HPDE6-E6E7 (cell line): ENCODE measurements at regions not wholly inside any gene's neighbourhood (a gene's known extent, or its start where the extent isn't known, plus 50 kb on each side); places are given as distances from the start of the nearest gene placed in this dataset.
"Not testable (repeated sequence)": the region's sequence is repeated elsewhere in the genome, so short reads cannot be mapped to it uniquely, and the experiment has no call there.

Experiments used
- DNase-seq: peaks from one replicate; pipeline ENCODE4 v3.0.0; 2011; ENCODE audit warnings: missing footprints; ENCODE audit errors: extremely low spot score

GRCh38 chr5:9733486-9733885 is 103.3 kb upstream of the TAS2R1 start:
- no peak for DNase-seq

GRCh38 chr5:9731159-9731558 is 101.0 kb upstream of the TAS2R1 start:
- no peak for DNase-seq

- DNase-seq = no peak
Observed at GRCh38 chr5:9728261-9728660, 98.1 kb upstream of the TAS2R1 start.

GRCh38 chr5:9726931-9727330 is 96.8 kb upstream of the TAS2R1 start:
- DNase-seq = no peak

- not testable (repeated sequence) for DNase-seq
Observed at GRCh38 chr5:9725265-9725664, 95.1 kb upstream of the TAS2R1 start.

GRCh38 chr5:9724707-9725106 is 94.6 kb upstream of the TAS2R1 start:
- no peak for DNase-seq

- no peak for DNase-seq
Observed at GRCh38 chr5:9722601-9723180, 92.5 kb upstream of the TAS2R1 start.

- DNase-seq = no peak
Observed at GRCh38 chr5:9721161-9721560, 91.0 kb upstream of the TAS2R1 start.

GRCh38 chr5:9720361-9720760 is 90.2 kb upstream of the TAS2R1 start:
- no peak for DNase-seq

- DNase-seq = peak; percentile 29
Observed at GRCh38 chr5:9716838-9717281, 86.7 kb upstream of the TAS2R1 start.

GRCh38 chr5:9715891-9716335 is 85.8 kb upstream of the TAS2R1 start:
- DNase-seq = no peak

- no peak for DNase-seq
Observed at GRCh38 chr5:9713959-9714586, 83.9 kb upstream of the TAS2R1 start.

- DNase-seq = no peak
Observed at GRCh38 chr5:9713356-9713755, 83.2 kb upstream of the TAS2R1 start.

GRCh38 chr5:9712911-9713310 is 82.8 kb upstream of the TAS2R1 start:
- DNase-seq = no peak

- peak; percentile 58 for DNase-seq
Observed at GRCh38 chr5:9712506-9712905, 82.4 kb upstream of the TAS2R1 start.

GRCh38 chr5:9710069-9710468 is 79.9 kb upstream of the TAS2R1 start:
- DNase-seq = no peak

GRCh38 chr5:9707732-9708462 is 77.7 kb upstream of the TAS2R1 start:
- DNase-seq = no peak

GRCh38 chr5:9699681-9700080 is 69.5 kb upstream of the TAS2R1 start:
- no peak for DNase-seq

- DNase-seq = no peak
Observed at GRCh38 chr5:9698841-9699240, 68.7 kb upstream of the TAS2R1 start.

GRCh38 chr5:9698125-9698826 is 68.1 kb upstream of the TAS2R1 start:
- DNase-seq = no peak

- DNase-seq = no peak
Observed at GRCh38 chr5:9692576-9692975, 62.4 kb upstream of the TAS2R1 start.

- no peak for DNase-seq
Observed at GRCh38 chr5:9691261-9691660, 61.1 kb upstream of the TAS2R1 start.
